Body of pancreas (tissue), 4 donors: ENCODE measurements at regions not wholly inside any gene's neighbourhood (a gene's known extent, or its start where the extent isn't known, plus 50 kb on each side); places are given as distances from the start of the nearest gene placed in this dataset.

Experiments used
- CTCF ChIP-seq, 7 experiments: fragments of 450-650 bp in 4 of 7; fragments of 200-600 bp in 3 of 7; sonication (generic) in 3 of 7; IDR thresholded peaks; one replicate each; pipeline ENCODE4 v1.5.1; 2016 to 2019; ENCODE audit warnings: antibody characterized with exemption in 7 of 7
- POLR2A ChIP-seq, 3 donors: fragments of 450-650 bp; IDR thresholded peaks; one replicate each; pipeline ENCODE4 v1.6.1; 2016; ENCODE audit warnings: antibody characterized with exemption in 3 of 3, mild to moderate bottlenecking in 2 of 3

- TF ChIP-seq CTCF (IDR thresholded peaks at IDR 0.05), result no peak
- no peak for TF ChIP-seq POLR2A (IDR thresholded peaks at IDR 0.05)
These were observed 409.0 kb upstream of the NRP1 start for GRCh38 chr10:33743429-33743857.
